HepG2 (cell line): ENCODE measurements at regions not wholly inside any gene's neighbourhood (a gene's known extent, or its start where the extent isn't known, plus 50 kb on each side); places are given as distances from the start of the nearest gene placed in this dataset.

Experiments used
- ATAC-seq: fragments of 200-7000 bp; cut with Tn5 transposase; 3 replicates; pipeline ENCODE4 v1.9.1; 2020; ENCODE audit warnings: mild to moderate bottlenecking, moderate library complexity
- BruUV-seq: library from RNA; stranded (reverse); fragments of 400-500 nt; replicated peaks from 2 replicates; lab custom pipeline; 2021; lab: Mats Ljungman, UMichigan
- CTCF ChIA-PET: fragments of 300-600 bp; formaldehyde crosslinking; extraction: SDS; loops from one replicate; lab custom pipeline; 2021; ENCODE audit warnings: low total read pairs, inconsistent platforms, low intra/inter-chr PET ratio; lab: Yijun Ruan, JAX
- POLR2A ChIA-PET: fragments of 350-600 bp; sonication (Branson Sonifier 250); formaldehyde crosslinking; loops from one replicate; lab custom pipeline; 2020; ENCODE audit warnings: antibody characterized with exemption, inconsistent platforms; lab: Yijun Ruan, JAX
- DNase-seq: peaks from one replicate; pipeline ENCODE4 v3.0.0-alpha.2; 2015; ENCODE audit warnings: low spot score
- FAIRE-seq: peaks from 3 replicates; lab custom pipeline; 2011; peaks lifted over from hg19 to GRCh38; lab: Jason Lieb, UNC
- H2AFZ ChIP-seq: one replicate; pipeline ENCODE4 v1.6.1; 2011; ENCODE audit warnings: low read length, inconsistent platforms
- H3K27ac ChIP-seq: fragments of 300-600 bp; 3 replicates; pipeline ENCODE4 v1.8.0; 2011; ENCODE audit warnings: mixed run types, mild to moderate bottlenecking, mixed read lengths, low read length, inconsistent platforms; ENCODE audit not compliant: insufficient read depth; ENCODE audit errors: extremely low read length
- H3K27me3 ChIP-seq, 2 experiments: fragments of 200-600 bp in 1 of 2; 2 replicates in 1 of 2; 3 replicates in 1 of 2; pipeline versions ENCODE4 v1.6.0 to v1.8.0; 2011; ENCODE audit warnings: low read length in 2 of 2, mild to moderate bottlenecking in 2 of 2, moderate library complexity in 2 of 2, inconsistent platforms in 1 of 2; ENCODE audit not compliant: insufficient read depth in 2 of 2, control insufficient read depth in 1 of 2
- H3K36me3 ChIP-seq, 2 experiments: fragments of 200-600 bp in 1 of 2; replicated peaks in 1 of 2; 2 replicates in 1 of 2; 3 replicates in 1 of 2; pipeline versions ENCODE4 v1.5.1 to v1.8.0; 2011; ENCODE audit warnings: low read length in 2 of 2, inconsistent platforms in 1 of 2; ENCODE audit not compliant: insufficient read depth in 2 of 2, control insufficient read depth in 1 of 2
- H3K4me1 ChIP-seq: 2 replicates; pipeline ENCODE4 v1.5.1; 2012; ENCODE audit warnings: low read length, inconsistent platforms; ENCODE audit not compliant: insufficient read depth
- H3K4me2 ChIP-seq: 2 replicates; pipeline ENCODE4 v1.6.0; 2011; ENCODE audit warnings: low read depth, low read length, inconsistent platforms
- H3K4me3 ChIP-seq, 3 experiments: fragments of 200-600 bp in 1 of 3; sonication (generic), shearing (Covaris generic) in 1 of 3; replicated peaks in 1 of 3; 2 replicates each; pipeline ENCODE4 v1.5.1; 2011 to 2016; ENCODE audit warnings: low read length in 3 of 3, inconsistent platforms in 2 of 3, low read depth in 2 of 3, mild to moderate bottlenecking in 2 of 3, control low read depth in 1 of 3, mixed read lengths in 1 of 3; ENCODE audit not compliant: insufficient read depth in 1 of 3
- H3K79me2 ChIP-seq: one replicate; pipeline ENCODE4 v1.6.1; 2011; ENCODE audit warnings: low read length, inconsistent platforms; ENCODE audit not compliant: insufficient read depth
- H3K9ac ChIP-seq: 2 replicates; pipeline ENCODE4 v1.6.0; 2011; ENCODE audit warnings: mild to moderate bottlenecking, low read depth, low read length, inconsistent platforms; ENCODE audit not compliant: insufficient read depth
- H3K9me3 ChIP-seq: 2 replicates; pipeline ENCODE4 v1.5.1; 2012; ENCODE audit warnings: mild to moderate bottlenecking, low read length
- H4K20me1 ChIP-seq: 2 replicates; pipeline ENCODE4 v1.6.0; 2011; ENCODE audit warnings: inconsistent platforms, mild to moderate bottlenecking, low read length, moderate library complexity; ENCODE audit not compliant: insufficient read depth
- ARID5B ChIP-seq: IDR thresholded peaks from 2 replicates; pipeline ENCODE4 v1.4.0; 2020; ENCODE audit warnings: mild to moderate bottlenecking, missing genetic modification reagents
- ATAD3A ChIP-seq: sonication (generic); formaldehyde crosslinking; IDR thresholded peaks from 2 replicates; pipeline ENCODE4 v1.4.0; 2020; ENCODE audit warnings: missing genetic modification reagents
- FLYWCH1 ChIP-seq: sonication (generic); formaldehyde crosslinking; IDR thresholded peaks from 2 replicates; pipeline ENCODE4 v1.8.1; 2023; ENCODE audit warnings: mild to moderate bottlenecking, missing genetic modification reagents
- IKZF4 ChIP-seq: sonication (generic); formaldehyde crosslinking; IDR thresholded peaks from 2 replicates; pipeline ENCODE4 v1.5.1; 2020; ENCODE audit warnings: borderline replicate concordance, mild to moderate bottlenecking, low read depth, missing genetic modification reagents; ENCODE audit errors: not compliant biosample characterization
- ISX ChIP-seq: sonication (generic); formaldehyde crosslinking; conservative IDR thresholded peaks from 2 replicates; pipeline ENCODE4 v1.5.0; 2020; ENCODE audit warnings: missing genetic modification reagents
- MTA3 ChIP-seq: sonication (generic); formaldehyde crosslinking; IDR thresholded peaks from 2 replicates; pipeline ENCODE4 v1.4.0; 2020; ENCODE audit warnings: missing genetic modification reagents
- MXD1 ChIP-seq: sonication (generic); formaldehyde crosslinking; IDR thresholded peaks from 2 replicates; pipeline ENCODE4 v1.4.0; 2020; ENCODE audit warnings: mild to moderate bottlenecking, missing genetic modification reagents
- NFKB2 ChIP-seq: sonication (generic); formaldehyde crosslinking; IDR thresholded peaks from 2 replicates; pipeline ENCODE4 v1.4.0; 2020; ENCODE audit warnings: missing genetic modification reagents, borderline replicate concordance
- SMAD9 ChIP-seq: sonication (generic); formaldehyde crosslinking; IDR thresholded peaks from 2 replicates; pipeline ENCODE4 v1.5.1; 2020; ENCODE audit warnings: mild to moderate bottlenecking, missing genetic modification reagents
- STAG1 ChIP-seq: sonication (generic); formaldehyde crosslinking; IDR thresholded peaks from 2 replicates; pipeline ENCODE4 v1.4.0; 2020; ENCODE audit warnings: missing genetic modification reagents
- TRIM22 ChIP-seq: fragments of 450-650 bp; IDR thresholded peaks from 2 replicates; pipeline ENCODE4 v1.6.1; 2017
- ZNF20 ChIP-seq: sonication (generic); formaldehyde crosslinking; IDR thresholded peaks from 2 replicates; pipeline ENCODE4 v1.4.0; 2020; ENCODE audit warnings: mild to moderate bottlenecking, moderate library complexity, missing genetic modification reagents
- ZNF264 ChIP-seq: sonication (generic); formaldehyde crosslinking; IDR thresholded peaks from 2 replicates; pipeline ENCODE4 v1.4.0; 2020; ENCODE audit warnings: missing genetic modification reagents
- ZNF446 ChIP-seq: sonication (generic); formaldehyde crosslinking; IDR thresholded peaks from 2 replicates; pipeline ENCODE4 v1.5.0; 2020; ENCODE audit warnings: mild to moderate bottlenecking, missing genetic modification reagents
- ZNF496 ChIP-seq: sonication (generic); formaldehyde crosslinking; IDR thresholded peaks from 2 replicates; pipeline ENCODE4 v1.8.1; 2023; ENCODE audit warnings: mild to moderate bottlenecking, moderate library complexity, missing genetic modification reagents; ENCODE audit not compliant: insufficient replicate concordance
- ZNF562 ChIP-seq: sonication (generic); formaldehyde crosslinking; IDR thresholded peaks from 2 replicates; pipeline ENCODE4 v1.8.0; 2022; ENCODE audit warnings: missing genetic modification reagents, borderline replicate concordance
- ZSCAN30 ChIP-seq: sonication (generic); formaldehyde crosslinking; IDR thresholded peaks from 2 replicates; pipeline ENCODE4 v1.5.0; 2020; ENCODE audit warnings: mild to moderate bottlenecking, missing genetic modification reagents
- WGBS: methylation state at CpG from one replicate; pipeline ENCODE4 v1.1.6; 2017; ENCODE audit warnings: low lambda C conversion rate; 5-methylcytosine and 5-hydroxymethylcytosine counted together
- in situ Hi-C: cut with HindIII; loops from 2 replicates; pipeline ENCODE4 v1.10.0; 2017; ENCODE audit warnings: low pct_unique_long_range_greater_than_20kb; ENCODE audit not compliant: extremely low pct_ligation_motif_present
- intact Hi-C: fragments of 100-400 bp; cut with micrococcal nuclease; formaldehyde crosslinking; loops from one replicate; pipeline ENCODE4 v1.10.0; 2022; ENCODE audit not compliant: unreplicated experiment

- DNase-seq: no peak
- FAIRE-seq: no peak
- Histone ChIP-seq H3K27ac (no peak overlapping the region), H3K79me2 (no peaks in the 10 kb centered on the region), H3K4me3 (no peak overlapping the region), H3K9me3 (peaks cover 20% of the 10 kb centered on the region), H3K36me3 (no peaks in the 10 kb centered on the region), H3K27me3 (peaks cover 3 to 29% of the 10 kb centered on the region in 2 experiments), H3K4me1 (no peaks in the 10 kb centered on the region), H2AFZ (no peak overlapping the region), H3K4me2 (no peak overlapping the region), H4K20me1 (no peaks in the 10 kb centered on the region), H3K9ac (no peak overlapping the region)
- no peak for ATAC-seq
- intact Hi-C loops (no loop called here), in situ Hi-C loops (no loop called here)
- POLR2A ChIA-PET: no interaction called here
- CTCF ChIA-PET: no interaction called here
- 4% methylated on average over 4 of the region's 7 CpGs for WGBS
- BruUV-seq: no TSS peak
- TF ChIP-seq ZNF264 (CRISPR knock-in tag) (no peak), ZNF562 (CRISPR knock-in tag) (no peak), NFKB2 (CRISPR knock-in tag) (no peak), TRIM22 (no peak), SMAD9 (no peak), STAG1 (CRISPR knock-in tag) (no peak), ATAD3A (CRISPR knock-in tag) (no peak), ZNF496 (no peak), ISX (CRISPR knock-in tag) (no peak), MTA3 (CRISPR knock-in tag) (no peak), IKZF4 (CRISPR knock-in tag) (no peak), ZSCAN30 (CRISPR knock-in tag) (no peak), ARID5B (CRISPR knock-in tag) (no peak), ZNF20 (CRISPR knock-in tag) (no peak), MXD1 (CRISPR knock-in tag) (no peak), ZNF446 (CRISPR knock-in tag) (no peak), FLYWCH1 (CRISPR knock-in tag) (no peak)
Observed at GRCh38 chr13:111948811-111949210, 118.1 kb upstream of the SOX1 start.
